ENCODE measurements at regions not wholly inside any gene's neighbourhood (a gene's known extent, or its start where the extent isn't known, plus 50 kb on each side); places are given as distances from the start of the nearest gene placed in this dataset.

- TF ChIP-seq YY1 (IDR thresholded peaks at IDR 0.05; ENCODE audit: insufficient read depth, insufficient read length) (no peak), SUZ12 (IDR thresholded peaks at IDR 0.05; ENCODE audit: extremely low read depth, insufficient read depth, insufficient read length) (no peak)
Observed at GRCh38 chr1:169041366-169041765, 65.1 kb upstream of the ATP1B1 start.
